HUES6 (cell line): ENCODE measurements at regions not wholly inside any gene's neighbourhood (a gene's known extent, or its start where the extent isn't known, plus 50 kb on each side); places are given as distances from the start of the nearest gene placed in this dataset.
"Not testable (repeated sequence)": the region's sequence is repeated elsewhere in the genome, so short reads cannot be mapped to it uniquely, and the experiment has no call there.

Source experiments
- H3K27ac ChIP-seq: 2 replicates; pipeline ENCODE4 v1.7.0; 2013; ENCODE audit warnings: low read depth, mild to moderate bottlenecking, low read length, inconsistent platforms
- H3K27me3 ChIP-seq: 2 replicates; pipeline ENCODE4 v1.6.1; 2013; ENCODE audit warnings: low read length; ENCODE audit not compliant: control insufficient read depth, insufficient read depth
- H3K36me3 ChIP-seq: 2 replicates; pipeline ENCODE4 v1.6.1; 2013; ENCODE audit warnings: low read length; ENCODE audit not compliant: control insufficient read depth, insufficient read depth
- H3K4me1 ChIP-seq: 2 replicates; pipeline ENCODE4 v1.6.1; 2013; ENCODE audit warnings: low read length; ENCODE audit not compliant: control insufficient read depth, insufficient read depth
- H3K4me3 ChIP-seq: 2 replicates; pipeline ENCODE4 v1.5.1; 2013; ENCODE audit warnings: low read depth, low read length
- H3K9ac ChIP-seq: one replicate; pipeline ENCODE4 v1.6.1; 2013; ENCODE audit warnings: mild to moderate bottlenecking, low read length
- H3K9me3 ChIP-seq: 2 replicates; pipeline ENCODE4 v1.6.1; 2013; ENCODE audit warnings: low read depth, low read length; ENCODE audit not compliant: control insufficient read depth, insufficient read depth

- no peaks in the 10 kb centered on the region for H3K36me3 ChIP-seq
Measured at GRCh38 chr13:50459046-50459445, 384.4 kb downstream of the DLEU7 start.

GRCh38 chr13:50459658-50460057 is 383.8 kb downstream of the DLEU7 start:
- Histone ChIP-seq H3K27me3 (no peaks in the 10 kb centered on the region), H3K9ac (no peak overlapping the region), H3K27ac (no peak overlapping the region), H3K36me3 (no peaks in the 10 kb centered on the region), H3K9me3 (no peaks in the 10 kb centered on the region), H3K4me3 (no peak overlapping the region), H3K4me1 (no peaks in the 10 kb centered on the region; the same call in 1 of the 2 replicates)

More at GRCh38 chr13:50459046-50459445, 384.4 kb downstream of the DLEU7 start:
- Histone ChIP-seq H3K4me3 (no peak overlapping the region), H3K27ac (no peak overlapping the region), H3K4me1 (no peaks in the 10 kb centered on the region; the same call in 1 of the 2 replicates), H3K9me3 (no peaks in the 10 kb centered on the region), H3K9ac (no peak overlapping the region), H3K27me3 (no peaks in the 10 kb centered on the region)

GRCh38 chr13:50460358-50460757 is 383.1 kb downstream of the DLEU7 start:
- H3K27me3 ChIP-seq = no peaks in the 10 kb centered on the region
- no peaks in the 10 kb centered on the region for H3K36me3 ChIP-seq
- H3K4me1 ChIP-seq = no peaks in the 10 kb centered on the region; the same call in 1 of the 2 replicates
- no peak overlapping the region for H3K4me3 ChIP-seq
- H3K9me3 ChIP-seq = no peaks in the 10 kb centered on the region
- H3K27ac ChIP-seq = no peak overlapping the region
- no peak overlapping the region for H3K9ac ChIP-seq

GRCh38 chr13:50461189-50461588 is 382.3 kb downstream of the DLEU7 start:
- H3K9ac ChIP-seq = no peak overlapping the region
- no peaks in the 10 kb centered on the region for H3K27me3 ChIP-seq
- no peak overlapping the region for H3K27ac ChIP-seq
- H3K4me1 ChIP-seq = no peaks in the 10 kb centered on the region; the same call in 1 of the 2 replicates
- no peak overlapping the region for H3K4me3 ChIP-seq
- H3K9me3 ChIP-seq = no peaks in the 10 kb centered on the region
- H3K36me3 ChIP-seq = no peaks in the 10 kb centered on the region

GRCh38 chr13:50463719-50464118 is 379.8 kb downstream of the DLEU7 start:
- Histone ChIP-seq H3K4me1 (no peaks in the 10 kb centered on the region; the same call in 1 of the 2 replicates), H3K36me3 (no peaks in the 10 kb centered on the region), H3K4me3 (no peak overlapping the region), H3K27me3 (no peaks in the 10 kb centered on the region), H3K27ac (no peak overlapping the region), H3K9ac (no peak overlapping the region), H3K9me3 (no peaks in the 10 kb centered on the region)

- no peaks in the 10 kb centered on the region for H3K4me1 ChIP-seq
- no peaks in the 10 kb centered on the region for H3K36me3 ChIP-seq
- H3K27me3 ChIP-seq = no peaks in the 10 kb centered on the region
- H3K4me3 ChIP-seq = no peak overlapping the region
- H3K9me3 ChIP-seq = no peaks in the 10 kb centered on the region
- H3K27ac ChIP-seq = no peak overlapping the region
- H3K9ac ChIP-seq = no peak overlapping the region
Measured at GRCh38 chr13:50464349-50465251, 378.9 kb downstream of the DLEU7 start.

GRCh38 chr13:50466456-50466855 is 377.0 kb downstream of the DLEU7 start:
- H3K27me3 ChIP-seq = no peaks in the 10 kb centered on the region
- H3K27ac ChIP-seq = no peak overlapping the region
- H3K9ac ChIP-seq = no peak overlapping the region
- no peak overlapping the region for H3K4me3 ChIP-seq
- H3K9me3 ChIP-seq = no peaks in the 10 kb centered on the region
- no peaks in the 10 kb centered on the region for H3K4me1 ChIP-seq
- H3K36me3 ChIP-seq = no peaks in the 10 kb centered on the region

- Histone ChIP-seq H3K36me3 (no peaks in the 10 kb centered on the region), H3K4me1 (no peaks in the 10 kb centered on the region), H3K4me3 (no peak overlapping the region), H3K9ac (no peak overlapping the region), H3K27me3 (no peaks in the 10 kb centered on the region), H3K27ac (no peak overlapping the region), H3K9me3 (no peaks in the 10 kb centered on the region)
Measured at GRCh38 chr13:50467156-50468110, 376.1 kb downstream of the DLEU7 start.

GRCh38 chr13:50468849-50469669 is 374.4 kb downstream of the DLEU7 start:
- Histone ChIP-seq H3K9me3 (no peaks in the 10 kb centered on the region), H3K27me3 (no peaks in the 10 kb centered on the region), H3K27ac (no peak overlapping the region), H3K4me3 (no peak overlapping the region), H3K36me3 (no peaks in the 10 kb centered on the region), H3K9ac (no peak overlapping the region), H3K4me1 (no peaks in the 10 kb centered on the region)

GRCh38 chr13:50473050-50473449 is 370.4 kb downstream of the DLEU7 start:
- H3K9ac ChIP-seq, H3K27me3 ChIP-seq, H3K4me1 ChIP-seq, H3K4me3 ChIP-seq, H3K27ac ChIP-seq, H3K9me3 ChIP-seq, H3K36me3 ChIP-seq: not testable (repeated sequence)
